ENCODE measurements at regions not wholly inside any gene's neighbourhood (a gene's known extent, or its start where the extent isn't known, plus 50 kb on each side); places are given as distances from the start of the nearest gene placed in this dataset.

GRCh38 chr9:129432297-129433154 is 188.4 kb downstream of the C9orf50 start (continued):
- TF ChIP-seq, protein P1, sequence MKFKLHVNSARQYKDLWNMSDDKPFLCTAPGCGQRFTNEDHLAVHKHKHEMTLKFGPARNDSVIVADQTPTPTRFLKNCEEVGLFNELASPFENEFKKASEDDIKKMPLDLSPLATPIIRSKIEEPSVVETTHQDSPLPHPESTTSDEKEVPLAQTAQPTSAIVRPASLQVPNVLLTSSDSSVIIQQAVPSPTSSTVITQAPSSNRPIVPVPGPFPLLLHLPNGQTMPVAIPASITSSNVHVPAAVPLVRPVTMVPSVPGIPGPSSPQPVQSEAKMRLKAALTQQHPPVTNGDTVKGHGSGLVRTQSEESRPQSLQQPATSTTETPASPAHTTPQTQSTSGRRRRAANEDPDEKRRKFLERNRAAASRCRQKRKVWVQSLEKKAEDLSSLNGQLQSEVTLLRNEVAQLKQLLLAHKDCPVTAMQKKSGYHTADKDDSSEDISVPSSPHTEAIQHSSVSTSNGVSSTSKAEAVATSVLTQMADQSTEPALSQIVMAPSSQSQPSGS (IDR thresholded peaks at IDR 0.05; ENCODE audit: low read length): no peak
- TF ChIP-seq CEBPB (IDR thresholded peaks at IDR 0.05; ENCODE audit: low read depth, low read length) (no peak), ATF3 (IDR thresholded peaks at IDR 0.05; ENCODE audit: insufficient read depth, low read depth, low read length) (no peak), CHD2 (IDR thresholded peaks at IDR 0.05; ENCODE audit: low read length) (no peak), TEAD4 (IDR thresholded peaks at IDR 0.05; ENCODE audit: low read depth, low read length) (no peak)
